Osteocyte (in vitro differentiated cells): ENCODE measurements at regions not wholly inside any gene's neighbourhood (a gene's known extent, or its start where the extent isn't known, plus 50 kb on each side); places are given as distances from the start of the nearest gene placed in this dataset.

ENCODE experiments used
- DNase-seq: peaks from one replicate; pipeline ENCODE4 v3.0.0; 2021; ENCODE audit warnings: mixed read lengths; ENCODE audit not compliant: unreplicated experiment; ENCODE audit errors: extremely low spot score
- H3K27ac Mint-ChIP-seq: one replicate; pipeline ENCODE4 v1.8.0; 2021; ENCODE audit warnings: mild to moderate bottlenecking, mixed read lengths; ENCODE audit not compliant: unreplicated experiment
- H3K27me3 Mint-ChIP-seq: one replicate; pipeline ENCODE4 v1.8.0; 2021; ENCODE audit warnings: mixed read lengths; ENCODE audit not compliant: unreplicated experiment
- H3K36me3 Mint-ChIP-seq: one replicate; pipeline ENCODE4 v1.8.0; 2021; ENCODE audit warnings: mixed read lengths; ENCODE audit not compliant: unreplicated experiment
- H3K4me1 Mint-ChIP-seq: one replicate; pipeline ENCODE4 v1.8.0; 2021; ENCODE audit warnings: mixed read lengths; ENCODE audit not compliant: unreplicated experiment
- H3K4me3 Mint-ChIP-seq: one replicate; pipeline ENCODE4 v1.8.0; 2021; ENCODE audit warnings: mild to moderate bottlenecking, moderate library complexity, mixed read lengths; ENCODE audit not compliant: unreplicated experiment
- H3K9me3 Mint-ChIP-seq: one replicate; pipeline ENCODE4 v1.8.0; 2021; ENCODE audit warnings: mixed read lengths; ENCODE audit not compliant: unreplicated experiment
- TF ChIP-seq, protein P1 (sequence below): fragments of 200-600 bp; sonication (generic); IDR thresholded peaks from 2 replicates; pipeline ENCODE4 v1.5.0; 2021; ENCODE audit warnings: antibody characterized with exemption, mild to moderate bottlenecking, moderate library complexity

- no peak for DNase-seq
- no peak overlapping the region for H3K4me3 Mint-ChIP-seq
- peaks cover 9% of the 10 kb centered on the region for H3K9me3 Mint-ChIP-seq
- no peak overlapping the region for H3K27ac Mint-ChIP-seq
- TF ChIP-seq, protein P1, sequence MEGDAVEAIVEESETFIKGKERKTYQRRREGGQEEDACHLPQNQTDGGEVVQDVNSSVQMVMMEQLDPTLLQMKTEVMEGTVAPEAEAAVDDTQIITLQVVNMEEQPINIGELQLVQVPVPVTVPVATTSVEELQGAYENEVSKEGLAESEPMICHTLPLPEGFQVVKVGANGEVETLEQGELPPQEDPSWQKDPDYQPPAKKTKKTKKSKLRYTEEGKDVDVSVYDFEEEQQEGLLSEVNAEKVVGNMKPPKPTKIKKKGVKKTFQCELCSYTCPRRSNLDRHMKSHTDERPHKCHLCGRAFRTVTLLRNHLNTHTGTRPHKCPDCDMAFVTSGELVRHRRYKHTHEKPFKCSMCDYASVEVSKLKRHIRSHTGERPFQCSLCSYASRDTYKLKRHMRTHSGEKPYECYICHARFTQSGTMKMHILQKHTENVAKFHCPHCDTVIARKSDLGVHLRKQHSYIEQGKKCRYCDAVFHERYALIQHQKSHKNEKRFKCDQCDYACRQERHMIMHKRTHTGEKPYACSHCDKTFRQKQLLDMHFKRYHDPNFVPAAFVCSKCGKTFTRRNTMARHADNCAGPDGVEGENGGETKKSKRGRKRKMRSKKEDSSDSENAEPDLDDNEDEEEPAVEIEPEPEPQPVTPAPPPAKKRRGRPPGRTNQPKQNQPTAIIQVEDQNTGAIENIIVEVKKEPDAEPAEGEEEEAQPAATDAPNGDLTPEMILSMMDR: no peak
- H3K27me3 Mint-ChIP-seq: no peaks in the 10 kb centered on the region
- H3K4me1 Mint-ChIP-seq: peaks cover 63% of the 10 kb centered on the region
- H3K36me3 Mint-ChIP-seq: no peaks in the 10 kb centered on the region
Observed at GRCh38 chr2:220036431-220036830, 409.0 kb downstream of the SLC4A3 start.

DNA sequence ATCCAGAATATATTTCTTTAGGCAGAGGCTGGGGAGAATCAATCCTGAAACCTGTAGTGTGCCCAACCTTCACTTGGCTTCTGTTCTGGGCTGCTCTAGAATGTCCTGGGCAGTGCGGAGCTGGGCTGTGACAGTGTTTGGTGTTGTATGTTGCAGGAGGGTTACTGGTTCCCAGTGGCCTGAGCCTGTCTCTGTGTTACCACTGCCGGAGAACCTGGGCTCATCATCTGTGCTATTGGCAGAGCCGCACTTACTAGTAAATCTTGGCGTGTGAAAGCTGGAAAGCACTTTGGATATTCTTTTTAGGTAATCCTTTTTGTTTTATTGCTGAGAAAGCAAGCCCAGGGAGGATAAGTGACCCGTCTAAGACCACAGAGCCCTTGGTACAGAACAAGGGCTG is 412.9 kb downstream of the SLC4A3 start:
- H3K36me3 Mint-ChIP-seq: no peaks in the 10 kb centered on the region
- no peaks in the 10 kb centered on the region for H3K27me3 Mint-ChIP-seq
- peaks cover 11% of the 10 kb centered on the region for H3K9me3 Mint-ChIP-seq
- H3K4me1 Mint-ChIP-seq: peaks cover 69% of the 10 kb centered on the region
- TF ChIP-seq, protein P1: no peak
- DNase-seq: no peak
- H3K27ac Mint-ChIP-seq: no peak overlapping the region
- no peak overlapping the region for H3K4me3 Mint-ChIP-seq

DNA sequence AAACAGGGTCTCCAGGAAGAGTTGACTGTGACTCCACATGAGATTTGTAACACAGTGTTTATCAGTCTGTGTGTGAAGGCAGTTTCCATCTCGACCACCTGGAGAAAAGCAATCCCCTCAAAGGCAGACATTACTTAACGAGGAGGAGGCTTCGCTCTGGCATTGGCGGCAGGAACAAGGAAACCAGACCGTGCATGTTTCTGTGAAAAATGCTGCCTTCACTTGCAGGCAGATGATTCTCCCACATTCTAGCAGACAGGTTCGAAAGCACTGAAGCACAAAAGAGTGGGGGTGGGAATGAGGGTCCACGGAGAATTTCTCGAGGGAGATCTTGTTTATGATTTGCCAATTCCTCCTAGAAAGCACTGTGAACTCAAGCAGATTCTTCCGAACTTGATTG is 414.0 kb downstream of the SLC4A3 start:
- Mint-ChIP-seq H3K27ac (no peak overlapping the region), H3K4me1 (peaks cover 71% of the 10 kb centered on the region)

DNA sequence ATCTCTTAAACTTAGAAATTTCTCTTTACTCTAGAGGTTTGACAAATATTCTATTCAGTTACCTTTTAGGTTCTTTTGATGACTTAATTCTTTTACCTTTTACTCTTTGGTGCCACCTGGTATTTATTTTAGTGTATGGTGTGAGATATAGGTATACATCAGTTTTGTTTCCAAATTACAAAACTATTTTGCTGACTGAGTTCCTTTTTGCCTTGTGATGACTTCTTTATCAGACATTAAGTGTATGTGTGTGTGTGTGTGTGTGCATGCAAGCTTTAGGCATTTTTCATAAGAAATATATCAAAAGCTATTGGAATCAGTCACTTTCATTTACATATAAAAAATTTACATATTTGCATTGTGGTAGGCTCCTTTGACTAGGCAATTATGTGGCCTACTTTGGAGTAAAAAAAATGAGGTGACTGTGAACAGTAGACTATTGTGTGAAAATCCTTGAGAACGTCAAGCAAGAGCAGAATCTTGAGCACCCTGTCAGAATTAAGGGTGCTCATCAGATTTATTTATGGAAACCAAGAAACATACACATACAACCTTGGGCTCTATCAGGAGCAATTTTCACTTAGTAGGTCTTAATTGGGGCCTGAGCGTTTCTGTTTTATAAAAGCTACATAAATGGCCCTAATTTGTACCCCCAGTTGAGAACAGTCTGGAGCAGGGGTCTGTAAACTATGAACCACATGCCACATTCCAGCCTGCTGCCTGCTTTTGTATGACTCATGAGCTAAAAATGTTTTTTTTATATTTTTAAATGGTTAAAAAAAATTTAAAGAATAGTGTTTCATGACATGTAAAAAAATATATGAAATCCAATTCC is 415.9 kb downstream of the SLC4A3 start:
- peaks cover 6% of the 10 kb centered on the region for H3K9me3 Mint-ChIP-seq
- H3K4me3 Mint-ChIP-seq: no peak overlapping the region
- peaks cover 82% of the 10 kb centered on the region for H3K4me1 Mint-ChIP-seq
- no peaks in the 10 kb centered on the region for H3K36me3 Mint-ChIP-seq
- no peaks in the 10 kb centered on the region for H3K27me3 Mint-ChIP-seq
- TF ChIP-seq, protein P1: no peak
- no peak for DNase-seq
- H3K27ac Mint-ChIP-seq: peak overlapping the region; percentile 76

More for the DNA sequence above, 414.0 kb downstream of the SLC4A3 start:
- no peaks in the 10 kb centered on the region for H3K36me3 Mint-ChIP-seq
- H3K27me3 Mint-ChIP-seq: no peaks in the 10 kb centered on the region
- H3K4me3 Mint-ChIP-seq: no peak overlapping the region
- TF ChIP-seq, protein P1: no peak
- H3K9me3 Mint-ChIP-seq: peaks cover 8% of the 10 kb centered on the region
- no peak for DNase-seq

DNA sequence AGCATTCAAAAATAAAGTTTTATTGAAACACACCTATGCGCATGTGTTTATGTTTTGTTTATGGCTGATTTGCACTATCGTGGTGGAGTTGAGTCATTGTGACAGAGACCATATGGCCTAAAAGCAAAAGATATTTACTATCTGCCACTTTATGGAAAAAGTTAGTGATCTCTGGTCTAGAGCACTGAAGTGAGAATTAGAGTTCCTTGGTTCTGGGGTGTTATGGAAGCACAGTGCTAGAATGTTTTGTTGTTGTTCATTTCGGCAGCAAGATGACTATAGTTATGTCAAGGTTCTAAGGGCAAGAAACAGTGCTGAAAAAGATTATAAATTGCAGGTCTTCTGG is 416.5 kb downstream of the SLC4A3 start:
- Mint-ChIP-seq H3K36me3 (no peaks in the 10 kb centered on the region), H3K9me3 (peaks cover 9% of the 10 kb centered on the region), H3K27me3 (no peaks in the 10 kb centered on the region), H3K4me1 (peaks cover 83% of the 10 kb centered on the region), H3K4me3 (no peak overlapping the region), H3K27ac (peak overlapping the region; percentile 76)
- no peak for DNase-seq
- TF ChIP-seq, protein P1: no peak
